ENCODE measurements at regions not wholly inside any gene's neighbourhood (a gene's known extent, or its start where the extent isn't known, plus 50 kb on each side); places are given as distances from the start of the nearest gene placed in this dataset.
A peak's percentile ranks its signal among the peaks of the same experiment; 100 is the strongest.

DNA sequence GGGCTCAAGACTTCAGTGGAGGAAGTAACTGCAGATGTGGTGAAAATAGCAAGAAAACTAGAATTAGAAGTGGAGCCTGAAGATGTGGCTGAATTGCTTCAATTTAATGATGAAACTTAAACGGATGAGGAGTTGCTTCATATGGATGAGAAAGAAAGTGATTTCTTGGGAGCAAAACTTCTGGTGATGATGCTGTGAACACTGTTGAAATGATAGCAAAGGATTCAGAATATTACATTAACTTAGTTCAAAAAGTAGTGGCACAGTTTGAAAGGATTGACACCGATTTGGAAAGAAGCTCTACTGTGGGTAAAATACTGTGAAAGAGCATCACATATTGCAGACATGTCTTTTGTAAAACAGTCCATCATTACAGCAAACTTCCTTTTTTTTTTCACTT lies 638.0 kb downstream of the NYAP2 start:
- no peaks in the 10 kb centered on the region for H3K4me1 ChIP-seq (replicated peaks)
- DNase-seq (ENCODE audit: low spot score): no peak
- H3K27ac ChIP-seq: no peak overlapping the region
- TF ChIP-seq POLR2AphosphoS5 (IDR thresholded peaks at IDR 0.05) (no peak), CTCF (IDR thresholded peaks at IDR 0.05) (no peak), POLR2A (IDR thresholded peaks at IDR 0.05) (no peak)
- no peak overlapping the region for H3K4me3 ChIP-seq
- H3K9me3 ChIP-seq: no peaks in the 10 kb centered on the region
- no peaks in the 10 kb centered on the region for H3K27me3 ChIP-seq (replicated peaks; ENCODE audit: insufficient read depth)
- no peaks in the 10 kb centered on the region for H3K36me3 ChIP-seq
- 86% methylated on average over 2 of the region's 2 CpGs for WGBS
- intact Hi-C loops (cut with DNase I): no loop called here

DNA sequence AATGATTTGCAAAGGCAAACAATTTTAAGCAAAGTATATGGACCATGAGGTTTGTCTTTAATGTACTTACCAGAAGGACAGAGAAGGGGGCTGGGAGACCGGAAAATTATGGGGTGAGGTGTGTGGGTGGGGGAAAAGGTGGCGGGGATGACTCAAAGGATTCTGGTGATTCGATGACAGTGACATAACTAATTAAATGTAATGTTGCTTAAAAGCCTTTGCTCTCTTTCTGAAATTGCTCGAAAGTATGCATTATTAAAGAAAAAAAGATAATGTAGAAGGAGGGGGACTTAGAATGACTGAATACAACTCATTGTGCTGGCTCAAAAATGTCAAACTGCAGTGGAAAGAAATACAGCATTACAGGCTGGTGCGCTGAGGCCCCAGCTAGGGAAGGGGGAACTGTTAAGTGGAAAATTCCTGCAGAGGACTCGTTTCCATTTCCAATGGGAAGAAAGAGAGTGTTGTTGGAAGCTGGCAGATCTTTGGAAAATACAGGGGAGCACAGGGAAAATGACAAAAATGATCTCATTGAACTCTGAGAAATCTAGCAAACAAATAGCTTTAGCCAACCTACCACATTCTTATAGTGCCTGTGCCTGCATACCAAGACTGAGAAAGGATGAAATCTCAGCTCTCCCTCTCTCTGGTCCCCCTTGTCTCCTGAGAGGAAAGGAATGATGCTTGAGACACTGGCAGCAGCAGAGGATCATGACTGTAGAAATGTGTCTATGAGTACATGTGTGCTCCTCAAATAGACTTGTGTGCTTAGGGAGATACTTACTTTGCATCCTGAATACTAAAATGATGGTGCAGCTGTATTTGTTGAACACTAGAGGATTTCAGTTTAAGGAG lies 632.4 kb downstream of the NYAP2 start:
- WGBS: 18% methylated on average over 6 of the region's 6 CpGs
- no peak for DNase-seq (ENCODE audit: low spot score)
- intact Hi-C loops (cut with DNase I): no loop called here
- peak overlapping the region; percentile 29 to 35 for H3K4me3 ChIP-seq
- H3K27me3 ChIP-seq (replicated peaks; ENCODE audit: insufficient read depth): no peaks in the 10 kb centered on the region
- TF ChIP-seq POLR2AphosphoS5 (IDR thresholded peaks at IDR 0.05): no peak
- no peak for TF ChIP-seq POLR2A (IDR thresholded peaks at IDR 0.05)
- TF ChIP-seq CTCF (IDR thresholded peaks at IDR 0.05): no peak
- H3K9me3 ChIP-seq: no peaks in the 10 kb centered on the region
- no peaks in the 10 kb centered on the region for H3K36me3 ChIP-seq
- H3K27ac ChIP-seq: peak overlapping the region; percentile 63
- no peaks in the 10 kb centered on the region for H3K4me1 ChIP-seq (replicated peaks)

GRCh38 chr2:226030788-226031646 lies 631.5 kb downstream of the NYAP2 start:
- Histone ChIP-seq H3K36me3 (no peaks in the 10 kb centered on the region), H3K27ac (peak overlapping the region; percentile 63), H3K4me1 (replicated peaks) (no peaks in the 10 kb centered on the region), H3K4me3 (peak overlapping the region; percentile 29 to 35), H3K9me3 (no peaks in the 10 kb centered on the region), H3K27me3 (replicated peaks; ENCODE audit: insufficient read depth) (no peaks in the 10 kb centered on the region)
- TF ChIP-seq POLR2A (IDR thresholded peaks at IDR 0.05) (no peak), CTCF (IDR thresholded peaks at IDR 0.05) (peak in 1 of 4 experiments; percentile 6), POLR2AphosphoS5 (IDR thresholded peaks at IDR 0.05) (peak; percentile 42)
- intact Hi-C loops (cut with DNase I): no loop called here
- WGBS: under 1% methylated on average over 34 of the region's 34 CpGs
- DNase-seq (ENCODE audit: low spot score): peak; percentile 38

- Histone ChIP-seq H3K4me3 (peak overlapping the region; percentile 29 to 35), H3K36me3 (no peaks in the 10 kb centered on the region), H3K27me3 (replicated peaks; ENCODE audit: insufficient read depth) (no peaks in the 10 kb centered on the region), H3K27ac (peak overlapping the region; percentile 63), H3K4me1 (replicated peaks) (no peaks in the 10 kb centered on the region), H3K9me3 (no peaks in the 10 kb centered on the region)
- DNase-seq (ENCODE audit: low spot score): no peak
- TF ChIP-seq POLR2A (IDR thresholded peaks at IDR 0.05): no peak
- TF ChIP-seq POLR2AphosphoS5 (IDR thresholded peaks at IDR 0.05): no peak
- TF ChIP-seq CTCF (IDR thresholded peaks at IDR 0.05): no peak
- WGBS: 24% methylated on average over 8 of the region's 8 CpGs
- intact Hi-C loops (cut with DNase I): no loop called here
These were observed 630.9 kb downstream of the NYAP2 start for GRCh38 chr2:226030369-226030768.
